Calu3 (cell line): ENCODE measurements at regions not wholly inside any gene's neighbourhood (a gene's known extent, or its start where the extent isn't known, plus 50 kb on each side); places are given as distances from the start of the nearest gene placed in this dataset.

Experiments used
- BruUV-seq: library from RNA; stranded (reverse); fragments of 400-500 nt; replicated peaks from 2 replicates; lab custom pipeline; 2021; lab: Mats Ljungman, UMichigan
- CTCF ChIA-PET: fragments of 300-600 bp; sonication (Branson Sonifier 250); formaldehyde crosslinking; loops from one replicate; lab custom pipeline; 2022; ENCODE audit warnings: antibody characterized with exemption; lab: Charles Lee
- DNase-seq: peaks from one replicate; pipeline ENCODE4 v3.0.0; 2022
- H3K27ac Mint-ChIP-seq: one replicate; pipeline ENCODE4 v1.8.0; 2022; ENCODE audit warnings: mixed read lengths; ENCODE audit not compliant: unreplicated experiment
- H3K27me3 Mint-ChIP-seq: one replicate; pipeline ENCODE4 v1.8.0; 2022; ENCODE audit warnings: mixed read lengths; ENCODE audit not compliant: unreplicated experiment
- H3K36me3 Mint-ChIP-seq: one replicate; pipeline ENCODE4 v1.8.0; 2022; ENCODE audit warnings: mild to moderate bottlenecking, moderate library complexity, mixed read lengths; ENCODE audit not compliant: insufficient read depth, unreplicated experiment
- H3K4me1 Mint-ChIP-seq: one replicate; pipeline ENCODE4 v1.8.0; 2022; ENCODE audit warnings: mild to moderate bottlenecking, low read depth, mixed read lengths; ENCODE audit not compliant: unreplicated experiment
- H3K4me3 Mint-ChIP-seq: one replicate; pipeline ENCODE4 v1.8.0; 2022; ENCODE audit warnings: mild to moderate bottlenecking, low read depth, moderate library complexity, mixed read lengths; ENCODE audit not compliant: unreplicated experiment
- H3K9me3 Mint-ChIP-seq: one replicate; pipeline ENCODE4 v1.8.0; 2022; ENCODE audit warnings: low read depth, mixed read lengths; ENCODE audit not compliant: unreplicated experiment
- CTCF ChIP-seq: fragments of 200-600 bp; IDR thresholded peaks from one replicate; pipeline ENCODE4 v1.8.0; 2022; ENCODE audit warnings: antibody characterized with exemption; ENCODE audit not compliant: unreplicated experiment
- intact Hi-C: fragments of 100-400 bp; cut with micrococcal nuclease; formaldehyde crosslinking; loops from one replicate; pipeline ENCODE4 v1.10.0; 2022; ENCODE audit not compliant: unreplicated experiment

- Mint-ChIP-seq H3K4me1 (no peaks in the 10 kb centered on the region), H3K9me3 (no peaks in the 10 kb centered on the region), H3K27me3 (peaks cover 7% of the 10 kb centered on the region), H3K36me3 (no peaks in the 10 kb centered on the region), H3K27ac (no peak overlapping the region), H3K4me3 (no peak overlapping the region)
- BruUV-seq, result no TSS peak
- intact Hi-C loops, result no loop called here
- TF ChIP-seq CTCF, result no peak
- DNase-seq, result no peak
- CTCF ChIA-PET, result no interaction called here
Measured at GRCh38 chr12:30500532-30500931, 195.1 kb downstream of the IPO8 start.

GRCh38 chr12:30485230-30485890 lies 210.3 kb downstream of the IPO8 start:
- H3K36me3 Mint-ChIP-seq, result no peaks in the 10 kb centered on the region
- CTCF ChIA-PET, result no interaction called here
- no TSS peak for BruUV-seq
- peaks cover 14% of the 10 kb centered on the region for H3K27me3 Mint-ChIP-seq
- TF ChIP-seq CTCF, result no peak
- no peak for DNase-seq
- intact Hi-C loops, result no loop called here
- H3K9me3 Mint-ChIP-seq, result peaks cover 4% of the 10 kb centered on the region
- no peak overlapping the region for H3K27ac Mint-ChIP-seq
- H3K4me3 Mint-ChIP-seq, result no peak overlapping the region
- H3K4me1 Mint-ChIP-seq, result no peaks in the 10 kb centered on the region

GRCh38 chr12:30484658-30485057 lies 211.0 kb downstream of the IPO8 start:
- CTCF ChIA-PET, result no interaction called here
- H3K9me3 Mint-ChIP-seq, result peaks cover 4% of the 10 kb centered on the region
- H3K36me3 Mint-ChIP-seq, result no peaks in the 10 kb centered on the region
- TF ChIP-seq CTCF, result no peak
- no peak overlapping the region for H3K4me3 Mint-ChIP-seq
- intact Hi-C loops, result no loop called here
- no TSS peak for BruUV-seq
- H3K27me3 Mint-ChIP-seq, result peaks cover 14% of the 10 kb centered on the region
- DNase-seq, result no peak
- no peak overlapping the region for H3K27ac Mint-ChIP-seq
- H3K4me1 Mint-ChIP-seq, result no peaks in the 10 kb centered on the region

- BruUV-seq, result no TSS peak
- TF ChIP-seq CTCF, result no peak
- Mint-ChIP-seq H3K4me3 (no peak overlapping the region), H3K36me3 (no peaks in the 10 kb centered on the region), H3K27me3 (peaks cover 14% of the 10 kb centered on the region), H3K27ac (no peak overlapping the region), H3K4me1 (no peaks in the 10 kb centered on the region), H3K9me3 (peaks cover 4% of the 10 kb centered on the region)
- CTCF ChIA-PET, result no interaction called here
- intact Hi-C loops, result no loop called here
- no peak for DNase-seq
Measured at GRCh38 chr12:30482650-30483049, 213.0 kb downstream of the IPO8 start.
